ENCODE measurements at regions not wholly inside any gene's neighbourhood (a gene's known extent, or its start where the extent isn't known, plus 50 kb on each side); places are given as distances from the start of the nearest gene placed in this dataset.

DNA sequence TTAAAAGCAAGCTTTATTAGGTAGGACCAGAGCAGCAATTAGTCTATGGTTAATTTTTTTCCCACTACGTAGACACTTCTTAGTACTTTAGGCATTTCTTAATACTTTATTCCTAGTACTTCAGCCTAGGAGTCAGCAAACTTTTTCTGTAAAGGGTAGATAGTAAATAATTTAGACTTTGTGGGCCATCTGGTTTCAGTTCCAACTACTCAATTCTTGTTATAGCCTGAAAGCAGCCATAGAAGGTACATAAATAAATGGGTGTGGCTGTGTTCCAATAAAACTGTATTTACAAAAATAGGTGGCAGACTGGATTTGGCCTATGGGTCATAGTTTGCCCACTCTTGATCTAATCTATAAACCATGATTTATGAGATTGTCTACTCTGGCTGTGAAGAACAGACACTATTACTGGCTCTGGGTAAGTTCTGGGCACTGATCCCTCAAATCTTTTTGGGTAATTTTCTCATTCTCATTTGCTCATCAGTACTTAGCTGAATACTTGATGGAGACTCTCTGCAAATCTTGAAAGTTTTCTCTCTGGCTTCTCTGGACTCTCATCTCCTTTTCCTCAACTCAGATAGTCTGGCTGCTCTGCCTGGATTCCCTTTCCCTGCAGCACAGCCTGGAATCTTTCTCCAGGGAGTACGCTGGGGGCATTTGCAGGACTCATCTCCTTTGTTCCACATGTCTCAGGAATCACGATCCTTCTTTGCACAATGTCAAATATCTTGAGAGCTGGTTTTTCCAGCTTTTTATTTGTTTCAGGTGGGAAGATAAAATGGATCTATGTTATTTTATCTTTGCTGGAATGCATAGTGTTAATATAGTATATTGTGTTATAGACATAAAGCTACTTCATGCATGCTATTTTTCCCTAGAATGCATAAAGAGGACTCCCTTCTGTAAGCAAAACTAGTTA is 524.8 kb upstream of the TBL1XR1 start:
- Mint-ChIP-seq H3K9me3 (peaks cover 0 to 3% (median 0%) of the 10 kb centered on the region in 5 donors), H3K27me3 (no peaks in the 10 kb centered on the region), H3K4me1 (peaks cover 15 to 19% (median 19%) of the 10 kb centered on the region in 3 donors), H3K27ac (no peak overlapping the region), H3K4me3 (no peak overlapping the region), H3K36me3 (peaks cover 0 to 9% (median 3%) of the 10 kb centered on the region in 3 donors)
- CTCF ChIA-PET: no interaction called here
- DNase-seq: no peak
- POLR2A ChIA-PET: no interaction called here
- Histone ChIP-seq H3K27ac (ENCODE audit: low read depth, low read length) (no peak overlapping the region), H3K9me3 (ENCODE audit: low read length) (no peaks in the 10 kb centered on the region), H3K4me1 (ENCODE audit: insufficient read depth, low read length) (peaks cover 8% of the 10 kb centered on the region), H3K36me3 (ENCODE audit: insufficient read depth, low read length) (no peaks in the 10 kb centered on the region), H3K27me3 (ENCODE audit: insufficient read depth, low read length, poor library complexity, severe bottlenecking) (no peaks in the 10 kb centered on the region), H3K4me3 (ENCODE audit: low read length) (no peak overlapping the region)

DNA sequence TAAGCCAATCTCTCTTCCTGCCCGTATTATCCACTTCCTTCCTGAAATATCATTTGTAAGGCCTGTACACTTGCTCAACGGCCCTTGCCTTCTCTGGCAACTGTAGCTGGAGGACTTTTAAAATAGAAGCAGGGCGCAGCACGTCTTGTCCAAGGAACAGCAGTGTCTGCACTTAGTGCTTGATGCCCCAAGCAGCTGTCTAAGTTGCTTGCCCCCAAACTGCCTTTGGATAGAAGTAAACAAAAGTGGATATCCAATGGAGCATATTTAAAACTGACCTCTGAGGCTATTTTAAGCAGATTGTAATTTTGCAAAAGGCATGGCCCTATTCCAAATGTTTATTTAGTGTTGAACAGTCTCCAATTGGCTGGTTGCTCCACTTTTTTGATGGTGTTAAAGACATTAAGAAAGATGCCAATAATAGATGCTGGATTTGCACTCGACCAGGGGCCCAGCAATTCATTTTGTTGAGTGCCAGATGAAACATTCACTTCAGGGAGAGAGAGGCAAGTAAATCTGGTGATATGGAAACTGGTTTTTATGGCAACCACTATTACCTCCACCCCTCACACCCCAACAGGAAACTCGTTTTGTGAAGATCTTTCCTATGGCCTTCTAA is 526.8 kb upstream of the TBL1XR1 start:
- H3K27ac Mint-ChIP-seq: peak overlapping the region in 2 of 8 donors; percentile 20 to 30

DNA sequence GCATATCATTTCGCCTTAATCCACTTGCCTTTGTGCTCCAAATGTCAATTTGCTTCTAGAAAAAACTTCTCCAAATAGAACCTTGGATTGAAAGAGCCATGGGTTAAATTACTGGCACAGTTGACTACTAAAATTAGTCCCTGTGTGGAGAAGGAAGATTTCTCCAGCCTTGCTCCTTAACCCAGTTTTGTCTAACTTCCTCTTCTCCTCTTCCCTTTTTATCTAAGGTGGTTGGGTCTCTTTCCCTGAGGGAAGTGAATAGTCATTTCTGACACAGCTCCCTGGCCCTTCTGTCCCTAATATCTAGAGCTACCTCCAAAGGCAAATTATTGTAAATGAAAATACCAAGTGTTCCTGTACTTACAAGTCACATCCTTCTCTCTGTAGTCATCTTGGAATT is 527.9 kb upstream of the TBL1XR1 start:
- Histone ChIP-seq H3K4me3 (ENCODE audit: low read length) (no peak overlapping the region), H3K27ac (ENCODE audit: low read depth, low read length) (no peak overlapping the region), H3K4me1 (ENCODE audit: insufficient read depth, low read length) (peaks cover 8% of the 10 kb centered on the region), H3K9me3 (ENCODE audit: low read length) (no peaks in the 10 kb centered on the region), H3K36me3 (ENCODE audit: insufficient read depth, low read length) (no peaks in the 10 kb centered on the region), H3K27me3 (ENCODE audit: insufficient read depth, low read length, poor library complexity, severe bottlenecking) (no peaks in the 10 kb centered on the region)
- Mint-ChIP-seq H3K36me3 (peaks cover 0 to 9% (median 3%) of the 10 kb centered on the region in 3 donors), H3K27me3 (no peaks in the 10 kb centered on the region), H3K9me3 (peaks cover 0 to 3% (median 0%) of the 10 kb centered on the region in 5 donors), H3K4me3 (no peak overlapping the region), H3K4me1 (peaks cover 15 to 19% (median 19%) of the 10 kb centered on the region in 3 donors), H3K27ac (no peak overlapping the region)
- ChIA-PET CTCF (no interaction called here), POLR2A (no interaction called here)
- no peak for DNase-seq

More for the DNA sequence above, 526.8 kb upstream of the TBL1XR1 start:
- Histone ChIP-seq H3K36me3 (ENCODE audit: insufficient read depth, low read length) (no peaks in the 10 kb centered on the region), H3K27me3 (ENCODE audit: insufficient read depth, low read length, poor library complexity, severe bottlenecking) (no peaks in the 10 kb centered on the region), H3K4me1 (ENCODE audit: insufficient read depth, low read length) (peaks cover 8% of the 10 kb centered on the region), H3K27ac (ENCODE audit: low read depth, low read length) (no peak overlapping the region), H3K9me3 (ENCODE audit: low read length) (no peaks in the 10 kb centered on the region), H3K4me3 (ENCODE audit: low read length) (no peak overlapping the region)
- Mint-ChIP-seq H3K4me3 (no peak overlapping the region), H3K36me3 (peaks cover 0 to 9% (median 3%) of the 10 kb centered on the region in 3 donors), H3K9me3 (peaks cover 0 to 3% (median 0%) of the 10 kb centered on the region in 5 donors), H3K27me3 (no peaks in the 10 kb centered on the region), H3K4me1 (peaks cover 15 to 19% (median 19%) of the 10 kb centered on the region in 3 donors)
- CTCF ChIA-PET: no interaction called here
- no peak for DNase-seq
- POLR2A ChIA-PET: no interaction called here

DNA sequence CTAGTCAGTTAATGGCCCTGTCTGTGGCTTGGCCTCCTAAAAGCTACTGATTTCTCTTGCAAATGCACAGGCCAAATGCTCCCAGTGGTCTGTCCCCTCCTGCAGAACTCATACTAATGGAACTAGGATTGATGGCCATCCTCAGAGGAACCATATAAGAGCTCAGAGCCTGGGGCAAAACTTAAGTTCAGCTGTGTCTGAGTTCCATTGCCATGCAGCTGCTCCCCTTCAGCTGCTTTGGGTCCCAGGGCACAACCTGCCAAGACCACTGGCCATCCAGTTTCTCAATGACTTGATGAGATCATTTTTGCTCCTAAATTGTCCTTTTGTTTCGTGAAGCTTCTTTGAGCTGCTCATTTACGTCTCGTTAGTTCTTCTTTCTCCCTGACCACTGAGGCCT is 529.5 kb upstream of the TBL1XR1 start:
- no peaks in the 10 kb centered on the region for H3K9me3 ChIP-seq (ENCODE audit: low read length)
- no peak overlapping the region for H3K4me3 Mint-ChIP-seq
- ChIA-PET CTCF (no interaction called here), POLR2A (no interaction called here)
- H3K9me3 Mint-ChIP-seq: no peaks in the 10 kb centered on the region
- H3K4me1 Mint-ChIP-seq: peaks cover 15 to 19% (median 19%) of the 10 kb centered on the region in 3 donors
- no peak overlapping the region for H3K27ac Mint-ChIP-seq
- no peaks in the 10 kb centered on the region for H3K27me3 ChIP-seq (ENCODE audit: insufficient read depth, low read length, poor library complexity, severe bottlenecking)
- no peaks in the 10 kb centered on the region for H3K36me3 ChIP-seq (ENCODE audit: insufficient read depth, low read length)
- no peaks in the 10 kb centered on the region for H3K27me3 Mint-ChIP-seq
- H3K4me3 ChIP-seq (ENCODE audit: low read length): no peak overlapping the region
- no peak for DNase-seq
- H3K36me3 Mint-ChIP-seq: peaks cover 0 to 5% (median 3%) of the 10 kb centered on the region in 3 donors
- peaks cover 8% of the 10 kb centered on the region for H3K4me1 ChIP-seq (ENCODE audit: insufficient read depth, low read length)
- no peak overlapping the region for H3K27ac ChIP-seq (ENCODE audit: low read depth, low read length)

DNA sequence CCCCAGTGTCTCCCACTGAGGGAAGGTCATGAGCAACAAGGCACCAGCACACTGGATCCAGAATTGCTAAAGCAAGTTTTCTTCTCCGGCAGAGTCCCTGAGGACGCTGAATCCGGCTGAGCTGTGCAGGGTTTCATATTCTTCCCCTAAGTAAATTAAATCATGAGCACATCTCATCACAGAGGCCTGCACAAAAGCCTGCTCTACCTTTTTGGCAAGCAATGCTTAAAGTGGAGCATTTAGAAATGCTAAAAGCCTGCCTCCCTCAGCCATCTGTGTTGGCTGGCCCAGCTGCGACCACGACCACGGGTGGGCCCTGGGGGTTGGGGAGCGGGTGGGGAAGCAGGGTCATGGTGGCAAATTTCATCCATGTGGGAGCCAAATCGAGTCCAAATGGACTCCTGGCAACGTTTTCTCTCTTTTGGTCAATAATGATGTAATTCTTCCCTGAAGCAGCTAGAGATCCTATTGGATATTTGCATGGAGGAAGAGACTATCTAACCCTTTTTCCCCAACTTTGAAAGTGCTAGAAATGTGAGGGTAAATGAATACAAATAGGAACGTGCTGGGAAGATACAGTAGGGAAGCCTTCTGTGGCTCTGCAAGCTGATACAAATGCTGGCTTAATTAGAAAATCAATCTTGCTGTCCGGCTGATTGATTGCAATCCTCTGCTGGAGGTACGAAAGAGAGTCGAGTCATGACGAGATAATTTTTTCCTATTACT is 532.8 kb upstream of the TBL1XR1 start:
- Histone ChIP-seq H3K4me1 (ENCODE audit: insufficient read depth, low read length) (no peaks in the 10 kb centered on the region), H3K27me3 (ENCODE audit: insufficient read depth, low read length, poor library complexity, severe bottlenecking) (no peaks in the 10 kb centered on the region), H3K27ac (ENCODE audit: low read depth, low read length) (no peak overlapping the region), H3K4me3 (ENCODE audit: low read length) (no peak overlapping the region), H3K9me3 (ENCODE audit: low read length) (no peaks in the 10 kb centered on the region), H3K36me3 (ENCODE audit: insufficient read depth, low read length) (no peaks in the 10 kb centered on the region)
- Mint-ChIP-seq H3K4me3 (no peak overlapping the region), H3K27me3 (no peaks in the 10 kb centered on the region), H3K27ac (no peak overlapping the region), H3K4me1 (peaks cover 0 to 5% (median 3%) of the 10 kb centered on the region in 3 donors), H3K9me3 (no peaks in the 10 kb centered on the region), H3K36me3 (peaks cover 0 to 5% (median 0%) of the 10 kb centered on the region in 3 donors)
- POLR2A ChIA-PET: no interaction called here
- no peak for DNase-seq
- CTCF ChIA-PET: no interaction called here

DNA sequence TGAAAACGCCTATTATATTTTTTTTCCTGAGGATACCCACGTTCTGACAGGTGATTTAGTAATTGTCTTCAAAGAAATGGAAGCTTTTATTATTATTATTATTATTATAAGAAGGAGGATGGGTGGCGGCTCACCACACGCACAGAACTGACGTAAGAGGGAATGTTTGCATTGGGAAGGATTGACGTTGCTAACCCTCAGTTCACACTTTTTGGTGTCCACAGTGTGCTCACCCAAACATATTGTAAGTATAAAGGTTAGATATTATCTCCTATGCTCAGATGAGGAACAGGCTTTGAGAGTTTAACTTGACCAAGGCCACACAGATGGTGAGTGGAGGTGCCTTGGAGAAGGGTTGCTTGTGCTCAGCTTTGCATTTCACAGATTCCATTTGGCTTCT is 533.5 kb upstream of the TBL1XR1 start:
- Histone ChIP-seq H3K4me1 (ENCODE audit: insufficient read depth, low read length) (no peaks in the 10 kb centered on the region), H3K27ac (ENCODE audit: low read depth, low read length) (no peak overlapping the region), H3K36me3 (ENCODE audit: insufficient read depth, low read length) (no peaks in the 10 kb centered on the region), H3K4me3 (ENCODE audit: low read length) (no peak overlapping the region), H3K9me3 (ENCODE audit: low read length) (no peaks in the 10 kb centered on the region), H3K27me3 (ENCODE audit: insufficient read depth, low read length, poor library complexity, severe bottlenecking) (no peaks in the 10 kb centered on the region)
- Mint-ChIP-seq H3K27me3 (no peaks in the 10 kb centered on the region), H3K4me1 (peaks cover 0 to 5% (median 0%) of the 10 kb centered on the region in 3 donors), H3K27ac (no peak overlapping the region), H3K4me3 (no peak overlapping the region), H3K36me3 (peaks cover 0 to 5% (median 0%) of the 10 kb centered on the region in 3 donors), H3K9me3 (no peaks in the 10 kb centered on the region)
- ChIA-PET CTCF (interaction anchor here (1.1 to 1.5 kb wide), 2 partner anchors 10 to 24 kb away, joined by 3 read pairs; no protein-coding TSS in a partner anchor), POLR2A (no interaction called here)
- DNase-seq: no peak

DNA sequence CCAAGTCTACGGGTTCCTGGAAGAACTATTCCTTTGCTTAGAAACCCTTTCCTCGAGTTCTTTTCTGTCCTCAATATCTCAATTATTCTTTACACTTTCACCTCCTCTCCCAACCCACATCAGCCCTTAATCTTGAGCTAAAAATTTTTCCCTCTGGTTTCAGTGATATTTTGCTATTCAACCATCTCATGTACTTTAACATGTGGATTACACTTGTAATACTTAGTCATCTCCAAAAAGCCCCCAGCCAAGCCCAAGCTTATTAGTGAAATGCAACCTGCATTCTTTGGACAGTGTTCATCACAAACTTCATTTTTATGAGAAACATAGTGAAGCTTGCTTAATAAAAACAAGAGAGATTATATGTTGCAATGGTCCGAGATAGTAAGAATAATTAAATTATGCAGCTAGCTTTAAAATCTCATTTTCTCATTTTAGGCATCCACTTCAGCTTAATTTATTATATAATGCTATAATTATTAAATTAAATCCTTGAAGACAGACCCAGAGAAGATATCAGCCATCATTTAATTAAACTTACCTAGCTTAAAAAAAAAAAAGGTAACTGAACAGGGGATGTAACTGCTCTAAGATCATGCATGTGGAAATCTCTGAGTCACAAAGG is 534.5 kb upstream of the TBL1XR1 start:
- Mint-ChIP-seq H3K4me3 (no peak overlapping the region), H3K27me3 (no peaks in the 10 kb centered on the region), H3K36me3 (no peaks in the 10 kb centered on the region), H3K27ac (no peak overlapping the region), H3K9me3 (no peaks in the 10 kb centered on the region), H3K4me1 (no peaks in the 10 kb centered on the region)
- ChIA-PET POLR2A (no interaction called here), CTCF (interaction anchor here (1.1 to 1.5 kb wide), 2 partner anchors 9 to 25 kb away, joined by 3 read pairs; no protein-coding TSS in a partner anchor)
- DNase-seq: no peak
- H3K4me3 ChIP-seq (ENCODE audit: low read length): no peak overlapping the region
- H3K27ac ChIP-seq (ENCODE audit: low read depth, low read length): no peak overlapping the region
- H3K4me1 ChIP-seq (ENCODE audit: insufficient read depth, low read length): no peaks in the 10 kb centered on the region
- no peaks in the 10 kb centered on the region for H3K9me3 ChIP-seq (ENCODE audit: low read length)
- H3K36me3 ChIP-seq (ENCODE audit: insufficient read depth, low read length): no peaks in the 10 kb centered on the region
- no peaks in the 10 kb centered on the region for H3K27me3 ChIP-seq (ENCODE audit: insufficient read depth, low read length, poor library complexity, severe bottlenecking)

All from CD8-positive, alpha-beta memory T cell (primary cell).